T-cell (primary cell): ENCODE measurements at regions not wholly inside any gene's neighbourhood (a gene's known extent, or its start where the extent isn't known, plus 50 kb on each side); places are given as distances from the start of the nearest gene placed in this dataset.

Source experiments
- ATAC-seq, 4 experiments: fragments of 200-7000 bp in 3 of 4; fragments of 150-1000 bp in 1 of 4; cut with Tn5 transposase; replicated peaks in 1 of 4; 1 replicate in 3 of 4; 2 replicates in 1 of 4; pipeline ENCODE4 v1.10.0; 2021; ENCODE audit warnings: moderate library complexity in 3 of 4, mild to moderate bottlenecking in 2 of 4, moderate number of reproducible peaks in 1 of 4
- CTCF ChIA-PET, 2 donors: fragments of 300-600 bp; sonication (Branson Sonifier 250); formaldehyde crosslinking; loops; one replicate each; lab custom pipeline; 2022; ENCODE audit warnings: antibody characterized with exemption in 2 of 2; lab: Charles Lee
- POLR2A ChIA-PET, 2 donors: fragments of 300-600 bp; sonication (Branson Sonifier 250); formaldehyde crosslinking; loops; one replicate each; lab custom pipeline; 2022; ENCODE audit warnings: antibody characterized with exemption in 2 of 2; lab: Charles Lee
- DNase-seq, 35 experiments: peaks; one replicate each; pipeline versions ENCODE4 v3.0.0 to v3.0.0-alpha.2; 2013 to 2023
- H3K27ac ChIP-seq: one replicate; pipeline ENCODE4 v1.5.1; 2013; ENCODE audit warnings: low read length
- H3K27me3 ChIP-seq, 2 experiments: replicated peaks in 1 of 2; 1 replicate in 1 of 2; 2 replicates in 1 of 2; pipeline versions ENCODE4 v1.6.1 to v1.7.0; 2013; ENCODE audit warnings: low read length in 1 of 2, mixed read lengths in 1 of 2; ENCODE audit not compliant: control insufficient read depth in 2 of 2, insufficient read depth in 2 of 2; ENCODE audit errors: extremely low read depth in 1 of 2
- H3K36me3 ChIP-seq, 2 donors: 1 replicate in 1 of 2; 2 replicates in 1 of 2; pipeline versions ENCODE4 v1.6.1 to v1.7.0; 2013; ENCODE audit warnings: low read length in 1 of 2; ENCODE audit not compliant: control insufficient read depth in 2 of 2, insufficient read depth in 1 of 2; ENCODE audit errors: extremely low read depth in 1 of 2
- H3K4me1 ChIP-seq, 2 experiments: 1 replicate in 1 of 2; 2 replicates in 1 of 2; pipeline versions ENCODE4 v1.6.1 to v1.7.0; 2013; ENCODE audit warnings: low read length in 2 of 2, mixed read lengths in 1 of 2; ENCODE audit not compliant: insufficient read depth in 2 of 2, control insufficient read depth in 1 of 2; ENCODE audit errors: extremely low read depth in 1 of 2
- H3K4me3 ChIP-seq, 2 donors: 1 replicate in 1 of 2; 2 replicates in 1 of 2; pipeline versions ENCODE4 v1.5.1 to v1.7.0; 2013; ENCODE audit warnings: mild to moderate bottlenecking in 2 of 2, low read length in 1 of 2, moderate library complexity in 1 of 2; ENCODE audit not compliant: control insufficient read depth in 1 of 2; ENCODE audit errors: extremely low read depth in 1 of 2
- H3K9me3 ChIP-seq: 2 replicates; pipeline ENCODE4 v1.7.0; 2013
- H3K27ac Mint-ChIP-seq, 2 donors: one replicate each; pipeline ENCODE4 v1.8.0; 2020 to 2021; ENCODE audit warnings: mild to moderate bottlenecking in 2 of 2, mixed read lengths in 2 of 2
- H3K27me3 Mint-ChIP-seq, 2 donors: one replicate each; pipeline ENCODE4 v1.8.0; 2021 to 2022; ENCODE audit warnings: mixed read lengths in 2 of 2
- H3K36me3 Mint-ChIP-seq: one replicate; pipeline ENCODE4 v1.8.0; 2021; ENCODE audit warnings: mixed read lengths
- H3K4me1 Mint-ChIP-seq, 3 donors: one replicate each; pipeline ENCODE4 v1.8.0; 2020 to 2022; ENCODE audit warnings: mixed read lengths in 3 of 3, mild to moderate bottlenecking in 1 of 3
- H3K4me3 Mint-ChIP-seq, 3 donors: one replicate each; pipeline ENCODE4 v1.8.0; 2020 to 2022; ENCODE audit warnings: mild to moderate bottlenecking in 3 of 3, mixed read lengths in 3 of 3, moderate library complexity in 3 of 3
- H3K9me3 Mint-ChIP-seq, 3 donors: one replicate each; pipeline ENCODE4 v1.8.0; 2020 to 2022; ENCODE audit warnings: mixed read lengths in 3 of 3
- WGBS: methylation state at CpG from one replicate; pipeline ENCODE4 v1.1.5; 2013; ENCODE audit warnings: missing lambda C conversion rate; ENCODE audit not compliant: insufficient coverage; 5-methylcytosine and 5-hydroxymethylcytosine counted together

GRCh38 chr10:33559105-33559504, 224.6 kb upstream of the NRP1 start:
- WGBS = 58% methylated on average over 2 of the region's 4 CpGs

DNA sequence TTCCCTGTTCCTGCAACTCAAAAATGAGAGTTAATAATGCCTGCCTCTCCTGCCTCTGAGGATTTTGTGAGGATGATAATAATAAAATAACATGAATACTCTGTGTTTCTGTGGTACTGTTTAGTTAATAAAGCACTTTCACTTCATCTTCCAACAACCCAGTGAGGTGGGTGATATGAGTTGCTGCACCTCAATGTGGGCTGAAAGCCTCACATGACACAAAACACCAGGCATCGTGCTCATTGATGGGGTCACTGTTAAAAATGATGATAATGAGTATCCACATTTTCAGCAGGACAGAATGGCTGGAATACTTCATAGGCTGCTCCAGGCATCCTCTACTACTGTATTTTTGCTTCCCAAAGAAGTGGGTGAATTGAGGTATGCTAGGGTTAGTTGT, 222.8 kb upstream of the NRP1 start:
- Mint-ChIP-seq H3K4me1 (peaks cover 3 to 6% (median 6%) of the 10 kb centered on the region in 3 donors), H3K4me3 (no peak overlapping the region), H3K27ac (no peak overlapping the region), H3K36me3 (no peaks in the 10 kb centered on the region), H3K27me3 (peaks cover 13 to 35% of the 10 kb centered on the region in 2 donors), H3K9me3 (no peaks in the 10 kb centered on the region)
- no CpG with 5 or more reads among the region's 1 CpG for WGBS
- no peak overlapping the region for H3K27ac ChIP-seq
- no peak overlapping the region for H3K4me3 ChIP-seq
- peaks cover 0 to 14% of the 10 kb centered on the region in 2 experiments for H3K27me3 ChIP-seq
- no peaks in the 10 kb centered on the region for H3K36me3 ChIP-seq
- H3K9me3 ChIP-seq = no peaks in the 10 kb centered on the region
- no peak for ATAC-seq
- POLR2A ChIA-PET = no interaction called here
- DNase-seq = no peak
- CTCF ChIA-PET = interaction anchor here in 1 of 2 donors (0.7 kb wide), 1 partner anchor 671 kb away, joined by 4 read pairs; no protein-coding TSS in a partner anchor
- H3K4me1 ChIP-seq = peaks cover 0 to 2% of the 10 kb centered on the region in 2 experiments

More at GRCh38 chr10:33559105-33559504, 224.6 kb upstream of the NRP1 start:
- Mint-ChIP-seq H3K4me1 (peaks cover 3 to 6% (median 6%) of the 10 kb centered on the region in 3 donors), H3K4me3 (no peak overlapping the region), H3K27me3 (peaks cover 19 to 30% of the 10 kb centered on the region in 2 donors), H3K27ac (no peak overlapping the region), H3K9me3 (no peaks in the 10 kb centered on the region), H3K36me3 (no peaks in the 10 kb centered on the region)
- no peak overlapping the region for H3K27ac ChIP-seq
- no peaks in the 10 kb centered on the region for H3K9me3 ChIP-seq
- ATAC-seq (no peak), DNase-seq (no peak)
- no peaks in the 10 kb centered on the region for H3K36me3 ChIP-seq
- ChIA-PET POLR2A (no interaction called here), CTCF (no interaction called here)
- no peak overlapping the region for H3K4me3 ChIP-seq
- peaks cover 0 to 15% of the 10 kb centered on the region in 2 experiments for H3K27me3 ChIP-seq
- peaks cover 0 to 2% of the 10 kb centered on the region in 2 experiments for H3K4me1 ChIP-seq

DNA sequence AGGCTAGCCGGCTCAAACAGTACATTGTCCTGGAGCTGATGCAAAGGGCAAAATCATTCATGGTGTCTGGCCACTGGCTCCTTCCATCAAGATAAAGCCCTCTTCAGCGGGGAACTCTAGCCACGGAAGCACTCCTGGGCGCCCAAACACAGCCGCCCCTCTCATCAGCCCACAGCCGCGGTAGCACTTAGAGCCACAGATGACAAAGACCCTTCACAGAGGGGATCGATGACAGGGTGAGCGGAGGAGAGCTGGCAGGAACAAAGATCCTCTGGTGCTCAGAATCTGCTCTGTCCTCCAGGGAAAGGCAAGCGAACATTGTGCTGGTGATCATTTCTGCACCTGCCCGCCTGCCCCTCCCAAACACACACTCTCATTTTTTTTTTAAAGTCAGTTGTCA, 222.2 kb upstream of the NRP1 start:
- POLR2A ChIA-PET = no interaction called here
- Mint-ChIP-seq H3K36me3 (no peaks in the 10 kb centered on the region), H3K27ac (no peak overlapping the region), H3K27me3 (peaks cover 16 to 31% of the 10 kb centered on the region in 2 donors), H3K4me3 (no peak overlapping the region), H3K9me3 (no peaks in the 10 kb centered on the region), H3K4me1 (peaks cover 3 to 6% (median 6%) of the 10 kb centered on the region in 3 donors)
- no peak overlapping the region for H3K4me3 ChIP-seq
- H3K27me3 ChIP-seq = peaks cover 0 to 14% of the 10 kb centered on the region in 2 experiments
- H3K36me3 ChIP-seq = no peaks in the 10 kb centered on the region
- CTCF ChIA-PET = no interaction called here
- H3K27ac ChIP-seq = no peak overlapping the region
- no peak for DNase-seq
- no peak for ATAC-seq
- H3K4me1 ChIP-seq = peaks cover 0 to 2% of the 10 kb centered on the region in 2 experiments
- 83% methylated on average over 10 of the region's 11 CpGs for WGBS
- H3K9me3 ChIP-seq = no peaks in the 10 kb centered on the region

DNA sequence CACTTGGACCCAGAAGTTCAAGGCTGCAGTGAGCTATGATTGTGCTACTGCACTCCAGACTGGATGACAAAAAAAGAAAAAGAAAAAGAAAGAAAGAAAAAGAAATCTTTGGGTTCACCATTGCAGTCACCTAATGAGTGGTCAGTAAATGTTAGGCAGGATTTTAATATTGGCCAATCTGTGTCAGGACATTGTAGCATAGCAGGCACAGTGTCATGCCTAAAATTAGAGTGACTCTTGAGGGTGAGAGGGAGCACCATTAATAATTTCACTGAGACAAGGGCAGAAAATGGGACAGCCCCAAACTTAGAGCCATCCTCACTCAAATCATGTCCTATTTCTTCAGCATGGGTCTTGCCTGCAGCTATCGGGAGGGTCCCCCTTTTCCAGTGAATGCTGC, 221.6 kb upstream of the NRP1 start:
- 100% methylated on average over 1 of the region's 1 CpG for WGBS
- DNase-seq (no peak), ATAC-seq (no peak)
- Histone ChIP-seq H3K9me3 (no peaks in the 10 kb centered on the region), H3K4me3 (no peak overlapping the region), H3K4me1 (peaks cover 0 to 2% of the 10 kb centered on the region in 2 experiments), H3K27ac (no peak overlapping the region), H3K27me3 (peaks cover 0 to 11% of the 10 kb centered on the region in 2 experiments), H3K36me3 (no peaks in the 10 kb centered on the region)
- Mint-ChIP-seq H3K36me3 (no peaks in the 10 kb centered on the region), H3K27me3 (peaks cover 16 to 26% of the 10 kb centered on the region in 2 donors), H3K4me1 (peaks cover 3 to 6% (median 6%) of the 10 kb centered on the region in 3 donors), H3K27ac (no peak overlapping the region), H3K4me3 (no peak overlapping the region), H3K9me3 (no peaks in the 10 kb centered on the region)
- CTCF ChIA-PET = no interaction called here
- POLR2A ChIA-PET = no interaction called here

DNA sequence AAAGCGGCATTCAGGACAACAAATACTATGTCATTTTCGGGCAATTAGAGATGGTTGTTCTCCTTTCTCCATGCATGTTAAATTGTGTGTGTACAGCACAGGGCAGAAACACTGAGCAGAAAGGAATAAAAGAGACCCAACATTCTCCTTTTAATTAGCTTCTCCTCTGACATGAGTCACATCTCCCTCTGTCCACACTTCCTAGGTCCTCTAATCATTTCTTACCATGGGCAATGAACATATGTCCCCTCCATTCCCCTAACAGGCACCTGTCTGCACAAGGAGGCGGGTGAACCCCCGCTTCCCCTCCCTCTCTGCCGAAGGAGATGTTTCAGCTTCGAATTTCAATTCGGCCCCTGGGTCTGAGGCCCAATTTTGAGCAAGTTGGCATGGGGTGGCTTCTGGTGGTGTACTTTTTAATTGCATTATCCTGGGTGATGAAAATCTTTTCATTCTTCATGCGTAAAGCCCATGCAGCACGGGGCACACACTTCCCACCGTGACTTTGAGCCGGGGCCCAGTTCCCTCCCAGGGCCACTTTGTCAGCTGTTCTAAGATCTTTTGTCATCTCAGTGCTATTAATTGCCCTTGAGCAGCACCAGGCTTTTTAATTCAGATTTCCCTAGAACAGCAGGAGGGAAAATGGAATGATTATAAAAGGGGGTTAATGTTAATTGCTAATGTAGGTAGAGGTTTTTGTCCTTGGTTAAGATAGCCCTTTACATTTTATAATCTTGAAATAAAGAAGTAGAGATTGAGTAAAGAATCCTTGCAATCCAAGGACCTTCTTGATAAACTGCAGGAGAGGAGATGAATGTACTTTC, 219.5 kb upstream of the NRP1 start:
- Histone ChIP-seq H3K4me1 (no peaks in the 10 kb centered on the region), H3K9me3 (no peaks in the 10 kb centered on the region), H3K27ac (no peak overlapping the region), H3K36me3 (no peaks in the 10 kb centered on the region), H3K4me3 (no peak overlapping the region), H3K27me3 (peaks cover 0 to 10% of the 10 kb centered on the region in 2 experiments)
- ChIA-PET CTCF (no interaction called here), POLR2A (no interaction called here)
- WGBS = 90% methylated on average over 2 of the region's 11 CpGs
- Mint-ChIP-seq H3K9me3 (no peaks in the 10 kb centered on the region), H3K27ac (no peak overlapping the region), H3K27me3 (peaks cover 30% of the 10 kb centered on the region in 2 donors), H3K4me3 (no peak overlapping the region), H3K4me1 (peaks cover 0 to 2% (median 0%) of the 10 kb centered on the region in 3 donors), H3K36me3 (no peaks in the 10 kb centered on the region)
- DNase-seq (no peak), ATAC-seq (no peak)

DNA sequence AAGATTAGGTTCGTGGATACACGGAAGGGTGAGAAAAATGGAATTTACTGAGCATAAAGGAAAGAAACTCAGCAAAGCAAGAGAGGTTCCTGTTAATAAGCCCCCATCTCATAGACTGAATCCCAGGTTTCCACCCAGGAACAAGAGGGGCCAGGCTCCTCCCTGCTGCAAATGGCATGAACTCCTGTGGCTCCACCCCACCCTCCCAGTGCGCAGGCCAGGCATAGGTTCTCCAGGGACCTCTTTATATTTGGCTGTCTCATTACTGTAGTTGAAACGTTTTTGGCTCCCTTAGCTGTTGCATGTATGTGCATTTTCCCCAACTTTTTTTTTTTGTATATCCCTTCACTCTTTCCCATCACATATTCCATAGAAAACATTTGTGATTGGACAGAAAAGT, 217.8 kb upstream of the NRP1 start:
- CTCF ChIA-PET = interaction anchor here in 1 of 2 donors (1.1 kb wide), 1 partner anchor 1412 kb away, joined by 3 read pairs; no protein-coding TSS in a partner anchor
- Histone ChIP-seq H3K27ac (no peak overlapping the region), H3K9me3 (no peaks in the 10 kb centered on the region), H3K4me1 (no peaks in the 10 kb centered on the region), H3K4me3 (no peak overlapping the region), H3K27me3 (peaks cover 0 to 7% of the 10 kb centered on the region in 2 experiments), H3K36me3 (no peaks in the 10 kb centered on the region)
- H3K27me3 Mint-ChIP-seq = peaks cover 24 to 27% of the 10 kb centered on the region in 2 donors
- no peak overlapping the region for H3K27ac Mint-ChIP-seq
- DNase-seq (no peak), ATAC-seq (no peak)
- no peak overlapping the region for H3K4me3 Mint-ChIP-seq
- H3K4me1 Mint-ChIP-seq = no peaks in the 10 kb centered on the region
- WGBS = no CpG with 5 or more reads among the region's 4 CpGs
- H3K36me3 Mint-ChIP-seq = no peaks in the 10 kb centered on the region
- POLR2A ChIA-PET = no interaction called here
- H3K9me3 Mint-ChIP-seq = no peaks in the 10 kb centered on the region
